ENCODE measurements at regions not wholly inside any gene's neighbourhood (a gene's known extent, or its start where the extent isn't known, plus 50 kb on each side); places are given as distances from the start of the nearest gene placed in this dataset.

GRCh38 chr3:59512066-59512465 lies 462.2 kb upstream of the CFAP20DC start:
- TF ChIP-seq FOXM1 (IDR thresholded peaks at IDR 0.05; ENCODE audit: borderline replicate concordance) (no peak), SP1 (IDR thresholded peaks at IDR 0.05) (no peak), BHLHE40 (IDR thresholded peaks at IDR 0.05; ENCODE audit: borderline replicate concordance) (no peak), CTBP1 (IDR thresholded peaks at IDR 0.05; ENCODE audit: borderline replicate concordance) (no peak), TARDBP (IDR thresholded peaks at IDR 0.05) (no peak), HDGF (IDR thresholded peaks at IDR 0.05; ENCODE audit: borderline replicate concordance) (no peak)
